Liver (tissue), 3 donors: ENCODE measurements at regions not wholly inside any gene's neighbourhood (a gene's known extent, or its start where the extent isn't known, plus 50 kb on each side); places are given as distances from the start of the nearest gene placed in this dataset.

Source experiments
- EGR1 ChIP-seq, 2 donors: IDR thresholded peaks; 2 replicates each; pipeline ENCODE4 v1.6.1; 2016 to 2018; ENCODE audit warnings: antibody characterized with exemption in 2 of 2, low read depth in 2 of 2
- GABPA ChIP-seq, 2 donors: IDR thresholded peaks in 1 of 2; conservative IDR thresholded peaks in 1 of 2; 2 replicates each; pipeline ENCODE4 v1.6.1; 2016; ENCODE audit warnings: antibody characterized with exemption in 2 of 2, mild to moderate bottlenecking in 1 of 2, moderate library complexity in 1 of 2
- JUND ChIP-seq, 2 donors: IDR thresholded peaks; 2 replicates each; pipeline ENCODE4 v1.6.1; 2016; ENCODE audit warnings: antibody characterized with exemption in 2 of 2
- NR2F2 ChIP-seq: IDR thresholded peaks from 2 replicates; pipeline ENCODE4 v1.6.1; 2016; ENCODE audit warnings: antibody characterized with exemption
- RAD21 ChIP-seq, 2 donors: IDR thresholded peaks; 2 replicates each; pipeline ENCODE4 v1.6.1; 2016; ENCODE audit warnings: antibody characterized with exemption in 2 of 2, mild to moderate bottlenecking in 2 of 2
- RXRA ChIP-seq, 2 donors: IDR thresholded peaks; 2 replicates each; pipeline ENCODE4 v1.6.1; 2017 to 2018; ENCODE audit warnings: antibody characterized with exemption in 2 of 2, mild to moderate bottlenecking in 1 of 2
- SP1 ChIP-seq: IDR thresholded peaks from 2 replicates; pipeline ENCODE4 v1.6.1; 2018; ENCODE audit warnings: antibody characterized with exemption, mild to moderate bottlenecking
- TAF1 ChIP-seq: conservative IDR thresholded peaks from 2 replicates; pipeline ENCODE4 v1.6.1; 2016; ENCODE audit warnings: antibody characterized with exemption, mild to moderate bottlenecking
- YY1 ChIP-seq: IDR thresholded peaks from 2 replicates; pipeline ENCODE4 v1.6.1; 2016; ENCODE audit warnings: antibody characterized with exemption, mild to moderate bottlenecking
- TF ChIP-seq, protein P1 (sequence below): fragments of 150-350 bp; IDR thresholded peaks from 2 replicates; pipeline ENCODE4 v1.5.1; 2017; ENCODE audit warnings: improper control_type of control experiment, low read depth, low read length; ENCODE audit not compliant: missing input control
- TF ChIP-seq, protein P2 (sequence below): IDR thresholded peaks from 2 replicates; pipeline ENCODE4 v1.6.1; 2016; ENCODE audit warnings: antibody characterized with exemption
- TF ChIP-seq, protein P3 (sequence below): IDR thresholded peaks from 2 replicates; pipeline ENCODE4 v1.6.1; 2016; ENCODE audit warnings: antibody characterized with exemption
- TF ChIP-seq, protein P4 (sequence below): IDR thresholded peaks from 2 replicates; pipeline ENCODE4 v1.6.1; 2016; ENCODE audit warnings: antibody characterized with exemption
- TF ChIP-seq, protein P5 (sequence below): IDR thresholded peaks from 2 replicates; pipeline ENCODE4 v1.6.1; 2016; ENCODE audit warnings: antibody characterized with exemption, mild to moderate bottlenecking
- donor health status: healthy.
- donor health status: healthy.

DNA sequence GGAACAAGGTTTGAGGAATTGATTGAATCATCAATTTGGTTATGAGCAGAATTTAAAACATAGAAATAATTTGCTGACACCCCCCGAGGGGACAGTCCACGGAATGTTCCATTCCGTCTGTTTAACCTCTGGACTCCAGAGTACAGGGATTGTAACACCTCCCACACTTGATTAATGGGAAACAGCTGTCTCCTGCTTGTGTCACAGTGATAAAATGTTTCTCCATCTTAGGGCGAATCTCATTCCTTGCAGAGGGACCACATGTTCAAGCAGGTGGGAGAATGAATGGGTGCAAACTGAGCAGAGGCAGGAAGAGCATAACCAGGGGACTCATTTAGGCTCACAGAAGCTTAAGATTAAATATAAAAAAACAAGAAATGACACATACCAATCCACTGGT is 249.5 kb upstream of the RBFOX1 start:
- TF ChIP-seq, protein P1, sequence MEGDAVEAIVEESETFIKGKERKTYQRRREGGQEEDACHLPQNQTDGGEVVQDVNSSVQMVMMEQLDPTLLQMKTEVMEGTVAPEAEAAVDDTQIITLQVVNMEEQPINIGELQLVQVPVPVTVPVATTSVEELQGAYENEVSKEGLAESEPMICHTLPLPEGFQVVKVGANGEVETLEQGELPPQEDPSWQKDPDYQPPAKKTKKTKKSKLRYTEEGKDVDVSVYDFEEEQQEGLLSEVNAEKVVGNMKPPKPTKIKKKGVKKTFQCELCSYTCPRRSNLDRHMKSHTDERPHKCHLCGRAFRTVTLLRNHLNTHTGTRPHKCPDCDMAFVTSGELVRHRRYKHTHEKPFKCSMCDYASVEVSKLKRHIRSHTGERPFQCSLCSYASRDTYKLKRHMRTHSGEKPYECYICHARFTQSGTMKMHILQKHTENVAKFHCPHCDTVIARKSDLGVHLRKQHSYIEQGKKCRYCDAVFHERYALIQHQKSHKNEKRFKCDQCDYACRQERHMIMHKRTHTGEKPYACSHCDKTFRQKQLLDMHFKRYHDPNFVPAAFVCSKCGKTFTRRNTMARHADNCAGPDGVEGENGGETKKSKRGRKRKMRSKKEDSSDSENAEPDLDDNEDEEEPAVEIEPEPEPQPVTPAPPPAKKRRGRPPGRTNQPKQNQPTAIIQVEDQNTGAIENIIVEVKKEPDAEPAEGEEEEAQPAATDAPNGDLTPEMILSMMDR = no peak
- TF ChIP-seq SP1 (no peak), YY1 (no peak), GABPA (IDR thresholded peaks at IDR 0.05 in 1 of 2, conservative IDR thresholded peaks at IDR 0.05 in 1 of 2) (no peak), RAD21 (IDR thresholded peaks at IDR 0.05) (no peak), TAF1 (no peak), JUND (IDR thresholded peaks at IDR 0.05) (no peak), EGR1 (IDR thresholded peaks at IDR 0.05; ENCODE audit: low read depth in 2 of 2) (no peak), NR2F2 (no peak), RXRA (IDR thresholded peaks at IDR 0.05) (no peak)
- TF ChIP-seq, protein P2, sequence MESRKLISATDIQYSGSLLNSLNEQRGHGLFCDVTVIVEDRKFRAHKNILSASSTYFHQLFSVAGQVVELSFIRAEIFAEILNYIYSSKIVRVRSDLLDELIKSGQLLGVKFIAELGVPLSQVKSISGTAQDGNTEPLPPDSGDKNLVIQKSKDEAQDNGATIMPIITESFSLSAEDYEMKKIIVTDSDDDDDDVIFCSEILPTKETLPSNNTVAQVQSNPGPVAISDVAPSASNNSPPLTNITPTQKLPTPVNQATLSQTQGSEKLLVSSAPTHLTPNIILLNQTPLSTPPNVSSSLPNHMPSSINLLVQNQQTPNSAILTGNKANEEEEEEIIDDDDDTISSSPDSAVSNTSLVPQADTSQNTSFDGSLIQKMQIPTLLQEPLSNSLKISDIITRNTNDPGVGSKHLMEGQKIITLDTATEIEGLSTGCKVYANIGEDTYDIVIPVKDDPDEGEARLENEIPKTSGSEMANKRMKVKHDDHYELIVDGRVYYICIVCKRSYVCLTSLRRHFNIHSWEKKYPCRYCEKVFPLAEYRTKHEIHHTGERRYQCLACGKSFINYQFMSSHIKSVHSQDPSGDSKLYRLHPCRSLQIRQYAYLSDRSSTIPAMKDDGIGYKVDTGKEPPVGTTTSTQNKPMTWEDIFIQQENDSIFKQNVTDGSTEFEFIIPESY = no peak
- TF ChIP-seq, protein P3, sequence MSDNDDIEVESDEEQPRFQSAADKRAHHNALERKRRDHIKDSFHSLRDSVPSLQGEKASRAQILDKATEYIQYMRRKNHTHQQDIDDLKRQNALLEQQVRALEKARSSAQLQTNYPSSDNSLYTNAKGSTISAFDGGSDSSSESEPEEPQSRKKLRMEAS = no peak
- TF ChIP-seq, protein P4, sequence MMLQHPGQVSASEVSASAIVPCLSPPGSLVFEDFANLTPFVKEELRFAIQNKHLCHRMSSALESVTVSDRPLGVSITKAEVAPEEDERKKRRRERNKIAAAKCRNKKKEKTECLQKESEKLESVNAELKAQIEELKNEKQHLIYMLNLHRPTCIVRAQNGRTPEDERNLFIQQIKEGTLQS = no peak
- TF ChIP-seq, protein P5, sequence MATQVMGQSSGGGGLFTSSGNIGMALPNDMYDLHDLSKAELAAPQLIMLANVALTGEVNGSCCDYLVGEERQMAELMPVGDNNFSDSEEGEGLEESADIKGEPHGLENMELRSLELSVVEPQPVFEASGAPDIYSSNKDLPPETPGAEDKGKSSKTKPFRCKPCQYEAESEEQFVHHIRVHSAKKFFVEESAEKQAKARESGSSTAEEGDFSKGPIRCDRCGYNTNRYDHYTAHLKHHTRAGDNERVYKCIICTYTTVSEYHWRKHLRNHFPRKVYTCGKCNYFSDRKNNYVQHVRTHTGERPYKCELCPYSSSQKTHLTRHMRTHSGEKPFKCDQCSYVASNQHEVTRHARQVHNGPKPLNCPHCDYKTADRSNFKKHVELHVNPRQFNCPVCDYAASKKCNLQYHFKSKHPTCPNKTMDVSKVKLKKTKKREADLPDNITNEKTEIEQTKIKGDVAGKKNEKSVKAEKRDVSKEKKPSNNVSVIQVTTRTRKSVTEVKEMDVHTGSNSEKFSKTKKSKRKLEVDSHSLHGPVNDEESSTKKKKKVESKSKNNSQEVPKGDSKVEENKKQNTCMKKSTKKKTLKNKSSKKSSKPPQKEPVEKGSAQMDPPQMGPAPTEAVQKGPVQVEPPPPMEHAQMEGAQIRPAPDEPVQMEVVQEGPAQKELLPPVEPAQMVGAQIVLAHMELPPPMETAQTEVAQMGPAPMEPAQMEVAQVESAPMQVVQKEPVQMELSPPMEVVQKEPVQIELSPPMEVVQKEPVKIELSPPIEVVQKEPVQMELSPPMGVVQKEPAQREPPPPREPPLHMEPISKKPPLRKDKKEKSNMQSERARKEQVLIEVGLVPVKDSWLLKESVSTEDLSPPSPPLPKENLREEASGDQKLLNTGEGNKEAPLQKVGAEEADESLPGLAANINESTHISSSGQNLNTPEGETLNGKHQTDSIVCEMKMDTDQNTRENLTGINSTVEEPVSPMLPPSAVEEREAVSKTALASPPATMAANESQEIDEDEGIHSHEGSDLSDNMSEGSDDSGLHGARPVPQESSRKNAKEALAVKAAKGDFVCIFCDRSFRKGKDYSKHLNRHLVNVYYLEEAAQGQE = no peak
